ENCODE measurements at regions not wholly inside any gene's neighbourhood (a gene's known extent, or its start where the extent isn't known, plus 50 kb on each side); places are given as distances from the start of the nearest gene placed in this dataset.

DNA sequence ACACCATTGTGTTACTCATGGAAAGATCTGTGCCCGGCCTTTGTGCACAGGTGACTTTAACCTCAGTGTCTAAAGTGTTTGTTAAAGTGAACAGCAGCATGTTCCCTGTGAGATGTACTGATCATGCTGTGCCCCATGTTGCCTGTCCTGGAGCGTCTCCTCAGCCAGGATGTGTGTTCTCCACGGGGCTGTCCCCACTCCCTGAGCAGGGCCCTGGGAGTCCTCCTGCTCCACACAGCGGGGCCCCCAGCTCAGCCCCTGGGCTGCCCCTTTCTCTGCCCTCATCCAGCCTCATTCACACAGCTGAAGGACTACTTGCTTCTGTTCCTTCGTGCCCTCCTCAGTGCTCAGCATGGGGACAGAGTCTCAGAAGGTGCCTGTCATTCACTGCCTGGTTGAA is 131.5 kb downstream of the SLC38A6 start:
- intact Hi-C loops (cut with DNase I) = no loop called here
- WGBS = 95% methylated on average over 5 of the region's 5 CpGs
- H3K4me1 ChIP-seq (replicated peaks) = no peaks in the 10 kb centered on the region

DNA sequence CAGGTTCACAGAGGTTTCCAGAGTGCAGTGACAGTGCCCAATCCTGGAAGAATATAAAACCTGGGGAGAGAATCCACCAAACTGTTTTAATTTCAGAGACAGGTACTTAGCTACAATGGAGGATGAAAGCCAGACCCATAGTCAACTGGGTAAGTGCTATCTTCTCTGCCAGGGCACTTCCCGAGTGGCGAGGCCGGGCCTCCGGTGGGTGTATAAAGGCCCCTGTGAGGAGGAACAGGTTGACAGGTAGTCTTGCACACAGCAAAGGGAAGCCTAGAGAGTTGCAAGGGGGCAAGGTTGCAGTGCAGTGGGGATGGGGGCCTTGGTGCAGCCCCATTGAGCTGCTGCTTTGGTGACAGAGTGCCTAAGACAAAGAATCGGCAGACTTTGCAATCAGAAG is 130.7 kb downstream of the SLC38A6 start:
- no peak for DNase-seq (ENCODE audit: low spot score)
- WGBS = 100% methylated on average over 5 of the region's 5 CpGs
- Histone ChIP-seq H3K36me3 (no peaks in the 10 kb centered on the region), H3K9me3 (no peaks in the 10 kb centered on the region), H3K4me1 (replicated peaks) (no peaks in the 10 kb centered on the region), H3K27ac (no peak overlapping the region), H3K27me3 (replicated peaks; ENCODE audit: insufficient read depth) (no peaks in the 10 kb centered on the region), H3K4me3 (no peak overlapping the region)
- TF ChIP-seq POLR2AphosphoS5 (IDR thresholded peaks at IDR 0.05) (no peak), POLR2A (IDR thresholded peaks at IDR 0.05) (no peak)
- TF ChIP-seq, protein P1, sequence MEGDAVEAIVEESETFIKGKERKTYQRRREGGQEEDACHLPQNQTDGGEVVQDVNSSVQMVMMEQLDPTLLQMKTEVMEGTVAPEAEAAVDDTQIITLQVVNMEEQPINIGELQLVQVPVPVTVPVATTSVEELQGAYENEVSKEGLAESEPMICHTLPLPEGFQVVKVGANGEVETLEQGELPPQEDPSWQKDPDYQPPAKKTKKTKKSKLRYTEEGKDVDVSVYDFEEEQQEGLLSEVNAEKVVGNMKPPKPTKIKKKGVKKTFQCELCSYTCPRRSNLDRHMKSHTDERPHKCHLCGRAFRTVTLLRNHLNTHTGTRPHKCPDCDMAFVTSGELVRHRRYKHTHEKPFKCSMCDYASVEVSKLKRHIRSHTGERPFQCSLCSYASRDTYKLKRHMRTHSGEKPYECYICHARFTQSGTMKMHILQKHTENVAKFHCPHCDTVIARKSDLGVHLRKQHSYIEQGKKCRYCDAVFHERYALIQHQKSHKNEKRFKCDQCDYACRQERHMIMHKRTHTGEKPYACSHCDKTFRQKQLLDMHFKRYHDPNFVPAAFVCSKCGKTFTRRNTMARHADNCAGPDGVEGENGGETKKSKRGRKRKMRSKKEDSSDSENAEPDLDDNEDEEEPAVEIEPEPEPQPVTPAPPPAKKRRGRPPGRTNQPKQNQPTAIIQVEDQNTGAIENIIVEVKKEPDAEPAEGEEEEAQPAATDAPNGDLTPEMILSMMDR (IDR thresholded peaks at IDR 0.05) = no peak
- intact Hi-C loops (cut with DNase I) = no loop called here

More for the DNA sequence above, 131.5 kb downstream of the SLC38A6 start:
- no peak overlapping the region for H3K4me3 ChIP-seq
- no peaks in the 10 kb centered on the region for H3K9me3 ChIP-seq
- no peak overlapping the region for H3K27ac ChIP-seq
- H3K36me3 ChIP-seq = no peaks in the 10 kb centered on the region
- TF ChIP-seq, protein P1 (IDR thresholded peaks at IDR 0.05) = no peak
- TF ChIP-seq POLR2AphosphoS5 (IDR thresholded peaks at IDR 0.05) (no peak), POLR2A (IDR thresholded peaks at IDR 0.05) (no peak)
- DNase-seq (ENCODE audit: low spot score) = no peak
- no peaks in the 10 kb centered on the region for H3K27me3 ChIP-seq (replicated peaks; ENCODE audit: insufficient read depth)

DNA sequence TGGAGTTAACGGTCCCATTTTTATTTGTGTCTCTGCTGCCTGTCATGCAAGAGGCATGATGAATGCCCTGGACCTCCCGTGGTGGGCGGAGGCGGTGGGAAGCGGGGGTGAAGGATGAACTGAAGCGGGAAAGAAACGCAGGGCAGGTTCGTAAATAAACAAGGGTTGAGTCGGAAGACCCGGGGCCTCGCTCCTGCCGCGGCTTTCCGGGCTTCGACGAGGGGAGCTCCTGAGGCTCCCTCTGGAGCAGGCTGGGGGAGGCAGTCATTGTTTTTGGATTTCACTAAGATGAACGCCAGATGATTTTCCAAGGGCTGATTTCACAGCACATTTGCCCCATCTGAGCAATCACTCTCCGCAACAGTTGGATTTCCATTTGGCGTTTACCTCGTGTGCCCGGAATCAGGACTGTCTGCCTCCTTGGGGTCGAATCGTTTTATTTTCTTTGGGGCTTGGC is 130.2 kb downstream of the SLC38A6 start:
- Histone ChIP-seq H3K4me3 (no peak overlapping the region), H3K9me3 (no peaks in the 10 kb centered on the region), H3K27me3 (replicated peaks; ENCODE audit: insufficient read depth) (no peaks in the 10 kb centered on the region), H3K36me3 (no peaks in the 10 kb centered on the region), H3K27ac (no peak overlapping the region), H3K4me1 (replicated peaks) (no peaks in the 10 kb centered on the region)
- intact Hi-C loops (cut with DNase I) = no loop called here
- no peak for DNase-seq (ENCODE audit: low spot score)
- 58% methylated on average over 23 of the region's 23 CpGs for WGBS
- TF ChIP-seq POLR2A (IDR thresholded peaks at IDR 0.05) (no peak), POLR2AphosphoS5 (IDR thresholded peaks at IDR 0.05) (no peak)
- TF ChIP-seq, protein P1 (IDR thresholded peaks at IDR 0.05) = no peak

DNA sequence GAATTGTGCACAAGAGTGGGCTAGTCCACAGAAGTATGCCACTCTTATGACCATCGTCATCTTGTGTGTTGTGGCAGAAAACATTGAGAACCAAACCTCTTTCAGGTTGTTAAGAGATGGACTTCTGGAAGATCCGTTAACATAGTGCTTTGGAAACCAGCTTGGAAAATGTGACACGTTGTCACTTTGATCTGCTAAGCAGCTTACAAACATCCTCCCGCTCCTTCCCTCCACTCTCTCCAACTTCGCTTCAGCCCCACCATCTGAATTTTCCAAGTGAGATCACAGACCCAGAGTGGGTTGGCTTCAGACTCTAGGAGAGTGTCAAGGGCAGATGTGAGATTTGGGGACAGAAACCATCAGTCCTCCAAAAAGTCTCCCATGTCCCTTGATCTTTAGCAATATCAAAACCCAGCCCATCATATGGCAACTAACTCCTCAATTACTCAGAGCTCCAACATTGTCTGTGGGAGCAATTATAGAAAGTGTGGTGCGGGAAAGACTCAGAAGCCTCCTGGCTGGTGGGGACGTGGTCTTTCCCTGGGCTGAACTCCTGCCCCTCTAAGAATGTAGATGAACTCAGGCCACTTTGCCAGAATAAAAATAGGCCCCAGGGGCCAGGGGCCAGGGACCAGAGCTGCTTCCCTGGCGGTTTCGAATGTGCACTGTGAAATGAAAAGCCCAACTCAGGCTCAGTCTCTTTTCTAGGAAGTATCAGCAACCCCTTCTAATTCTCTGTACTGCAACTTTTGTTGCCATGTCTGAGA is 129.5 kb downstream of the SLC38A6 start:
- TF ChIP-seq, protein P1 (IDR thresholded peaks at IDR 0.05) = no peak
- TF ChIP-seq POLR2A (IDR thresholded peaks at IDR 0.05) = no peak
- H3K27me3 ChIP-seq (replicated peaks; ENCODE audit: insufficient read depth) = no peaks in the 10 kb centered on the region
- DNase-seq (ENCODE audit: low spot score) = no peak
- H3K9me3 ChIP-seq = no peaks in the 10 kb centered on the region
- intact Hi-C loops (cut with DNase I) = no loop called here
- no peaks in the 10 kb centered on the region for H3K36me3 ChIP-seq
- H3K27ac ChIP-seq = no peak overlapping the region
- H3K4me1 ChIP-seq (replicated peaks) = no peaks in the 10 kb centered on the region
- H3K4me3 ChIP-seq = no peak overlapping the region
- 89% methylated on average over 9 of the region's 9 CpGs for WGBS

DNA sequence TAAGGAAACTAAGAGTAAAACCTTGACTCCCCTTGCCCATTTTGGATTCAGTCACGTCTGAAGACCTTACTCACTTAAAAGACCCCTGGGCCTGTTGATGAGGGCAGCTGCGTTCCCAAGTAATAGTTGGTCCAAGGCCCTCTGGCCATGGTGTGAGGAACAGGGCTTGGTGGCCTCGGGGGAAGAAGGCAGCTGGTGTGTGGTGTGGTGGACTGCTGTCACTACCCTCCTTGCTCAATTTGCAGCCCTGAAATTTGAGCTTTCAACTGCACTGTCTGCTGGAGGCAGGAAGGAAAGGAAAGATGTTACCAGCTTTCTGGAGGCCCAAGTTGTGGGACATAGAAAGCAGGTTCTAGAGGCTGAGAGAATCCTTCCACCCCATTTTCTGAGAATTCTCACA is 128.2 kb downstream of the SLC38A6 start:
- Histone ChIP-seq H3K9me3 (no peaks in the 10 kb centered on the region), H3K4me1 (replicated peaks) (no peaks in the 10 kb centered on the region), H3K36me3 (no peaks in the 10 kb centered on the region), H3K27me3 (replicated peaks; ENCODE audit: insufficient read depth) (no peaks in the 10 kb centered on the region), H3K4me3 (no peak overlapping the region), H3K27ac (no peak overlapping the region)
- TF ChIP-seq, protein P1 (IDR thresholded peaks at IDR 0.05) = no peak
- WGBS = 91% methylated on average over 3 of the region's 3 CpGs
- intact Hi-C loops (cut with DNase I) = no loop called here
- no peak for DNase-seq (ENCODE audit: low spot score)
